GM21529 (cell line): ENCODE measurements at regions not wholly inside any gene's neighbourhood (a gene's known extent, or its start where the extent isn't known, plus 50 kb on each side); places are given as distances from the start of the nearest gene placed in this dataset.

Experiments
- ATAC-seq: cut with Tn5 transposase; IDR thresholded peaks from one replicate; pipeline ENCODE4 v1.9.1; 2021; ENCODE audit not compliant: unreplicated experiment

GRCh38 chr2:196565982-196566381, 73.5 kb upstream of the CCDC150 start:
- no peak for ATAC-seq

- no peak for ATAC-seq
Measured at GRCh38 chr2:196566961-196567666, 72.4 kb upstream of the CCDC150 start.

GRCh38 chr2:196568506-196568905, 71.0 kb upstream of the CCDC150 start:
- ATAC-seq, result no peak

- no peak for ATAC-seq
Measured at GRCh38 chr2:196584903-196585302, 54.6 kb upstream of the CCDC150 start.

- ATAC-seq, result no peak
Measured at GRCh38 chr2:196586511-196586991, 53.0 kb upstream of the CCDC150 start.

- ATAC-seq, result no peak
Measured at GRCh38 chr2:196587056-196587455, 52.5 kb upstream of the CCDC150 start.

- ATAC-seq, result no peak
Measured at GRCh38 chr2:196587739-196588138, 51.8 kb upstream of the CCDC150 start.

- no peak for ATAC-seq
Measured at GRCh38 chr2:196589419-196589818, 50.1 kb upstream of the CCDC150 start.
